Panc1 (cell line): ENCODE measurements at regions not wholly inside any gene's neighbourhood (a gene's known extent, or its start where the extent isn't known, plus 50 kb on each side); places are given as distances from the start of the nearest gene placed in this dataset.

ENCODE experiments used
- ATAC-seq: fragments of 200-7000 bp; cut with Tn5 transposase; 2 replicates; pipeline ENCODE4 v1.9.1; 2020; ENCODE audit warnings: mild to moderate bottlenecking, moderate library complexity
- BruUV-seq: library from RNA; stranded (reverse); fragments of 400-500 nt; replicated peaks from 2 replicates; lab custom pipeline; 2021; lab: Mats Ljungman, UMichigan
- CTCF ChIA-PET: fragments of 300-600 bp; sonication (Branson Sonifier 250); formaldehyde crosslinking; loops from one replicate; lab custom pipeline; 2022; ENCODE audit warnings: antibody characterized with exemption; lab: Charles Lee
- POLR2A ChIA-PET: fragments of 300-600 bp; sonication (Branson Sonifier 250); formaldehyde crosslinking; loops from one replicate; lab custom pipeline; 2022; ENCODE audit warnings: antibody characterized with exemption; lab: Charles Lee
- DNase-seq: peaks from one replicate; pipeline ENCODE4 v3.0.0-alpha.2; 2010; ENCODE audit warnings: low read depth, low spot score
- H3K27ac ChIP-seq: 2 replicates; pipeline ENCODE4 v1.5.1; 2011; ENCODE audit warnings: mild to moderate bottlenecking, low read length, inconsistent platforms
- H3K27me3 ChIP-seq: fragments of 200-500 bp; sonication (Bioruptor generic); 2 replicates; pipeline ENCODE4 v1.6.0; 2014; ENCODE audit warnings: low read length, inconsistent platforms; ENCODE audit not compliant: control insufficient read depth, insufficient read depth
- H3K36me3 ChIP-seq: fragments of 200-500 bp; sonication (Bioruptor generic); 2 replicates; pipeline ENCODE4 v1.5.1; 2014; ENCODE audit warnings: inconsistent platforms, mild to moderate bottlenecking, low read length, moderate library complexity; ENCODE audit not compliant: control insufficient read depth, insufficient read depth
- H3K4me1 ChIP-seq: 2 replicates; pipeline ENCODE4 v1.5.1; 2011; ENCODE audit warnings: inconsistent platforms, mild to moderate bottlenecking, low read length, moderate library complexity; ENCODE audit not compliant: control insufficient read depth, insufficient read depth
- H3K4me3 ChIP-seq, 2 experiments: 2 replicates each; pipeline ENCODE4 v1.5.1; 2011 to 2012; ENCODE audit warnings: low read depth in 2 of 2, low read length in 2 of 2, mild to moderate bottlenecking in 2 of 2, inconsistent platforms in 1 of 2, moderate library complexity in 1 of 2
- H3K9me3 ChIP-seq: fragments of 200-500 bp; sonication (Bioruptor generic); 2 replicates; pipeline ENCODE4 v1.5.1; 2014; ENCODE audit warnings: low read depth, mild to moderate bottlenecking, inconsistent platforms, low read length, moderate library complexity; ENCODE audit not compliant: control insufficient read depth, insufficient read depth
- CTCF ChIP-seq: fragments of 450-650 bp; IDR thresholded peaks from 2 replicates; pipeline ENCODE4 v1.5.1; 2017; ENCODE audit warnings: mild to moderate bottlenecking
- POLR2AphosphoS5 ChIP-seq: IDR thresholded peaks from 2 replicates; pipeline ENCODE4 v1.6.1; 2012; ENCODE audit warnings: mild to moderate bottlenecking, low read depth, low read length, moderate library complexity
- REST ChIP-seq, 2 experiments: IDR thresholded peaks; 2 replicates each; pipeline ENCODE4 v1.6.1; 2011 to 2012; ENCODE audit warnings: low read depth in 2 of 2, control low read depth in 1 of 2, low read length in 1 of 2, mild to moderate bottlenecking in 1 of 2, moderate library complexity in 1 of 2; ENCODE audit not compliant: insufficient read depth in 1 of 2
- SIN3A ChIP-seq: IDR thresholded peaks from 2 replicates; pipeline ENCODE4 v1.6.1; 2012; ENCODE audit warnings: low read depth, mild to moderate bottlenecking, low read length, moderate library complexity, borderline replicate concordance; ENCODE audit not compliant: insufficient read depth
- TCF7L2 ChIP-seq: IDR thresholded peaks from 2 replicates; pipeline ENCODE4 v1.6.1; 2011; ENCODE audit warnings: mild to moderate bottlenecking, low read depth, low read length, inconsistent platforms
- in situ Hi-C: cut with HindIII; loops from 2 replicates; pipeline ENCODE4 v1.10.0; 2016; ENCODE audit warnings: low sequenced_read_pairs, low pct_unique_long_range_greater_than_20kb
- intact Hi-C: fragments of 100-400 bp; cut with micrococcal nuclease; formaldehyde crosslinking; loops from one replicate; pipeline ENCODE4 v1.10.0; 2022; ENCODE audit not compliant: unreplicated experiment

- ATAC-seq (no peak), DNase-seq (no peak)
- ChIA-PET POLR2A (interaction anchor here (0.6 kb wide), 1 partner anchor 1742 kb away, joined by 3 read pairs; no protein-coding TSS in a partner anchor), CTCF (no interaction called here)
- in situ Hi-C loops (no loop called here), intact Hi-C loops (no loop called here)
- Histone ChIP-seq H3K9me3 (no peaks in the 10 kb centered on the region), H3K4me1 (no peaks in the 10 kb centered on the region), H3K36me3 (no peaks in the 10 kb centered on the region), H3K4me3 (no peak overlapping the region), H3K27ac (no peak overlapping the region), H3K27me3 (no peaks in the 10 kb centered on the region)
- BruUV-seq: no TSS peak
- no peak for TF ChIP-seq TCF7L2
- TF ChIP-seq POLR2AphosphoS5: no peak
- TF ChIP-seq CTCF: no peak
- no peak for TF ChIP-seq REST (IDR thresholded peaks at IDR 0.05; ENCODE audit: insufficient read depth in 1 of 2, low read depth in 2 of 2, low read length in 1 of 2)
- TF ChIP-seq SIN3A: no peak
Measured at GRCh38 chr1:82632155-82632554, 831.4 kb downstream of the ADGRL2 start.

- Histone ChIP-seq H3K4me3 (no peak overlapping the region), H3K9me3 (peaks cover 16% of the 10 kb centered on the region; the same call in 1 of the 2 replicates), H3K27me3 (no peaks in the 10 kb centered on the region), H3K27ac (no peak overlapping the region), H3K4me1 (no peaks in the 10 kb centered on the region), H3K36me3 (no peaks in the 10 kb centered on the region)
- intact Hi-C loops: no loop called here
- ChIA-PET CTCF (no interaction called here), POLR2A (no interaction called here)
- no peak for ATAC-seq
- no peak for DNase-seq
- TF ChIP-seq TCF7L2: no peak
- TF ChIP-seq SIN3A: no peak
- no peak for TF ChIP-seq POLR2AphosphoS5
- TF ChIP-seq CTCF: no peak
- no peak for TF ChIP-seq REST (IDR thresholded peaks at IDR 0.05; ENCODE audit: insufficient read depth in 1 of 2, low read depth in 2 of 2, low read length in 1 of 2)
- no TSS peak for BruUV-seq
- in situ Hi-C loops: no loop called here
Measured at GRCh38 chr1:82628887-82629286, 828.2 kb downstream of the ADGRL2 start.
